ENCODE measurements at regions not wholly inside any gene's neighbourhood (a gene's known extent, or its start where the extent isn't known, plus 50 kb on each side); places are given as distances from the start of the nearest gene placed in this dataset.

- no peak for TF ChIP-seq POLR2A (IDR thresholded peaks at IDR 0.05)
- TF ChIP-seq CTCF (IDR thresholded peaks at IDR 0.05), result no peak
Measured at GRCh38 chr10:113225903-113226302, 275.9 kb downstream of the TCF7L2 start.
